ENCODE measurements at regions not wholly inside any gene's neighbourhood (a gene's known extent, or its start where the extent isn't known, plus 50 kb on each side); places are given as distances from the start of the nearest gene placed in this dataset.

GRCh38 chr4:181964731-181965130 lies 278.5 kb upstream of the TENM3 start:
- no peak for DNase-seq

GRCh38 chr4:181966104-181966551 lies 277.1 kb upstream of the TENM3 start:
- no peak for DNase-seq

GRCh38 chr4:181967401-181967800 lies 275.8 kb upstream of the TENM3 start:
- DNase-seq, result no peak

- DNase-seq, result no peak
These were observed 274.8 kb upstream of the TENM3 start for GRCh38 chr4:181968371-181968770.

GRCh38 chr4:181969151-181969550 lies 274.1 kb upstream of the TENM3 start:
- DNase-seq, result no peak

- DNase-seq, result no peak
These were observed 272.8 kb upstream of the TENM3 start for GRCh38 chr4:181970366-181970765.

GRCh38 chr4:181971411-181971810 lies 271.8 kb upstream of the TENM3 start:
- no peak for DNase-seq

GRCh38 chr4:181971973-181972372 lies 271.2 kb upstream of the TENM3 start:
- no peak for DNase-seq

GRCh38 chr4:181976764-181977163 lies 266.4 kb upstream of the TENM3 start:
- no peak for DNase-seq

- DNase-seq, result no peak
These were observed 260.8 kb upstream of the TENM3 start for GRCh38 chr4:181982437-181982836.

- no peak for DNase-seq
These were observed 260.3 kb upstream of the TENM3 start for GRCh38 chr4:181982856-181983255.

GRCh38 chr4:181987392-181987791 lies 255.8 kb upstream of the TENM3 start:
- DNase-seq, result no peak

- no peak for DNase-seq
These were observed 254.1 kb upstream of the TENM3 start for GRCh38 chr4:181989071-181989470.

GRCh38 chr4:181991369-181992108 lies 251.7 kb upstream of the TENM3 start:
- no peak for DNase-seq

- DNase-seq, result no peak
These were observed 244.6 kb upstream of the TENM3 start for GRCh38 chr4:181998398-181999295.

GRCh38 chr4:182000077-182000476 lies 243.1 kb upstream of the TENM3 start:
- no peak for DNase-seq

- DNase-seq, result peak; percentile 7
These were observed 232.3 kb upstream of the TENM3 start for GRCh38 chr4:182010876-182011275.

GRCh38 chr4:182014164-182014563 lies 229.0 kb upstream of the TENM3 start:
- DNase-seq, result no peak

GRCh38 chr4:182015014-182015413 lies 228.2 kb upstream of the TENM3 start:
- DNase-seq, result no peak

- peak; percentile 10 for DNase-seq
These were observed 227.3 kb upstream of the TENM3 start for GRCh38 chr4:182015893-182016292.

GRCh38 chr4:182017038-182017437 lies 226.2 kb upstream of the TENM3 start:
- DNase-seq, result no peak

- DNase-seq, result no peak
These were observed 224.5 kb upstream of the TENM3 start for GRCh38 chr4:182018691-182019090.

GRCh38 chr4:182019148-182019652 lies 224.0 kb upstream of the TENM3 start:
- no peak for DNase-seq
